ENCODE measurements at regions not wholly inside any gene's neighbourhood (a gene's known extent, or its start where the extent isn't known, plus 50 kb on each side); places are given as distances from the start of the nearest gene placed in this dataset.

- intact Hi-C loops (cut with micrococcal nuclease; ENCODE audit: unreplicated experiment), result no loop called here
- no TSS peak for BruUV-seq (replicated peaks)
- H2AFZ ChIP-seq (ENCODE audit: control insufficient read depth, low read depth, low read length), result no peak overlapping the region
Observed at GRCh38 chr2:5465859-5466258, 226.3 kb upstream of the SOX11 start.

More at GRCh38 chr2:5465859-5466258, 226.3 kb upstream of the SOX11 start:
- Histone ChIP-seq H3K27me3 (replicated peaks in 1 of 2; ENCODE audit: control insufficient read depth in 2 of 2, insufficient read depth in 2 of 2, low read length in 1 of 2) (no peaks in the 10 kb centered on the region; a peak in 1 of 4 replicates), H3K4me1 (ENCODE audit: control insufficient read depth, insufficient read depth, low read length) (no peaks in the 10 kb centered on the region), H3K9ac (ENCODE audit: control insufficient read depth, insufficient read depth, low read length) (no peak overlapping the region), H3K4me2 (ENCODE audit: control insufficient read depth, insufficient read depth) (no peak overlapping the region), H4K20me1 (ENCODE audit: control insufficient read depth, insufficient read depth) (no peaks in the 10 kb centered on the region), H3K27ac (ENCODE audit: control insufficient read depth, insufficient read depth) (no peak overlapping the region), H3K79me2 (ENCODE audit: control insufficient read depth, insufficient read depth, low read length) (no peaks in the 10 kb centered on the region), H3K9me3 (replicated peaks; ENCODE audit: control insufficient read depth, insufficient read depth, low read length) (no peaks in the 10 kb centered on the region), H3K4me3 (no peak overlapping the region), H3K36me3 (ENCODE audit: control insufficient read depth in 2 of 2, insufficient read depth in 2 of 2, low read length in 1 of 2) (no peaks in the 10 kb centered on the region)
- FAIRE-seq (no peak), ATAC-seq (no peak), DNase-seq (ENCODE audit: low read depth, low spot score) (no peak)
- in situ Hi-C loops (cut with MboI), result no loop called here
- ChIA-PET RAD21 (ENCODE audit: unreplicated experiment) (no interaction called here), CTCF (no interaction called here), SMC1A (ENCODE audit: uncharacterized antibody, unreplicated experiment) (no interaction called here), POLR2A (no interaction called here)
- WGBS (ENCODE audit: insufficient coverage, insufficient replicate concordance, low lambda C conversion rate, missing lambda C conversion rate), result 0% methylated on average over 5 of the region's 5 CpGs
- TF ChIP-seq IRF5 (IDR thresholded peaks at IDR 0.05; ENCODE audit: borderline replicate concordance) (no peak), BRCA1 (IDR thresholded peaks at IDR 0.05; ENCODE audit: low read depth, low read length) (no peak), MEF2B (IDR thresholded peaks at IDR 0.05; ENCODE audit: partially characterized antibody, poor library complexity, severe bottlenecking) (no peak), JUND (IDR thresholded peaks at IDR 0.05; ENCODE audit: low read depth, low read length) (no peak), BMI1 (IDR thresholded peaks at IDR 0.05; ENCODE audit: borderline replicate concordance) (no peak), RAD51 (IDR thresholded peaks at IDR 0.05) (no peak), MLLT1 (IDR thresholded peaks at IDR 0.05) (no peak), ELK1 (IDR thresholded peaks at IDR 0.05; ENCODE audit: low read depth, low read length) (no peak), E2F8 (IDR thresholded peaks at IDR 0.05; ENCODE audit: low read depth, partially characterized antibody) (no peak), ZBTB11 (CRISPR knock-in tag; IDR thresholded peaks at IDR 0.05) (no peak), MYB (IDR thresholded peaks at IDR 0.05; ENCODE audit: borderline replicate concordance, low read depth, low read length) (no peak), NBN (IDR thresholded peaks at IDR 0.05) (no peak), POLR2A (IDR thresholded peaks at IDR 0.05; ENCODE audit: low read depth, low read length) (no peak)

Measured in GM12878 (cell line).